IPS DF 6.9 (cell line): ENCODE measurements at regions not wholly inside any gene's neighbourhood (a gene's known extent, or its start where the extent isn't known, plus 50 kb on each side); places are given as distances from the start of the nearest gene placed in this dataset.
A peak's percentile ranks its signal among the peaks of the same experiment; 100 is the strongest.

Experiments
- DNase-seq: peaks from one replicate; pipeline ENCODE4 v3.0.0-alpha.2; 2013; ENCODE audit warnings: low read depth, low spot score
- H3K27ac ChIP-seq: one replicate; pipeline ENCODE4 v1.5.1; 2013; ENCODE audit warnings: low read length, control low read depth
- H3K27me3 ChIP-seq: 2 replicates; pipeline ENCODE4 v1.6.1; 2013; ENCODE audit warnings: mild to moderate bottlenecking, low read length; ENCODE audit not compliant: control insufficient read depth, insufficient read depth
- H3K36me3 ChIP-seq: 2 replicates; pipeline ENCODE4 v1.6.1; 2013; ENCODE audit warnings: low read length; ENCODE audit not compliant: control insufficient read depth, insufficient read depth
- H3K4me1 ChIP-seq: 2 replicates; pipeline ENCODE4 v1.6.1; 2013; ENCODE audit warnings: low read length; ENCODE audit not compliant: control insufficient read depth, insufficient read depth
- H3K4me3 ChIP-seq: 2 replicates; pipeline ENCODE4 v1.5.1; 2013; ENCODE audit warnings: mild to moderate bottlenecking, low read length
- H3K9me3 ChIP-seq: 2 replicates; pipeline ENCODE4 v1.6.1; 2013; ENCODE audit warnings: low read length, inconsistent platforms; ENCODE audit not compliant: control insufficient read depth, insufficient read depth
- WGBS: extraction: QIAGEN DNeasy Blood & Tissue Kit; methylation state at CpG from one replicate; pipeline ENCODE4 v1.1.7; 2013; ENCODE audit warnings: mixed read lengths, missing lambda C conversion rate; ENCODE audit not compliant: insufficient read length, insufficient coverage; 5-methylcytosine and 5-hydroxymethylcytosine counted together

DNA sequence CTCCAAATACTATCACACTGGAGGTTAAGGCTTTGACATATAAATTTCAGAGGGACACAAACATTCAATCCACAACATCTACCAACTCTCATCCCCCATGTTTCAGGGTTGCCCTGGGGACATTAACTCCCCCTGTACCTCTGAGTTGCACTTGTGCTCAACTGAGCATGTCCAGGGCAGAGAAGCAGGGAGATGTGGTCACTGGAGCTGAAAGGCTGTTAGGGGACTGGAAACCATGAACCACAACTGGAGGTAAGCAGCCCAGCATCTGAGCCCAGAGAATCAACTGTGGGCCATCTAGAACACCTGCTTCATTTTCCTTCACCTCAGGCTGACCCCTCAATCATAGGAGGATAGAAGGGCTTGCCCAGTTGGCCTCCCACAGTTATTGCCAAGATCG is 641.1 kb downstream of the MID1IP1 start:
- H3K4me1 ChIP-seq, result 0 out of 2 replicates have a peak, but pooled peaks cover 1% of the 10 kb centered on the region
- DNase-seq, result no peak
- H3K27ac ChIP-seq, result no peak overlapping the region
- H3K27me3 ChIP-seq, result no peaks in the 10 kb centered on the region
- no peak overlapping the region for H3K4me3 ChIP-seq
- no peaks in the 10 kb centered on the region for H3K36me3 ChIP-seq
- no peaks in the 10 kb centered on the region for H3K9me3 ChIP-seq
- no CpG with 5 or more reads among the region's 1 CpG for WGBS

- Histone ChIP-seq H3K4me3 (no peak overlapping the region), H3K4me1 (0 out of 2 replicates have a peak, but pooled peaks cover 1% of the 10 kb centered on the region), H3K9me3 (no peaks in the 10 kb centered on the region), H3K27ac (no peak overlapping the region), H3K27me3 (no peaks in the 10 kb centered on the region), H3K36me3 (no peaks in the 10 kb centered on the region)
- DNase-seq, result no peak
- no CpG with 5 or more reads among the region's 2 CpGs for WGBS
Measured at GRCh38 chrX:39443240-39443639, 642.0 kb downstream of the MID1IP1 start.

DNA sequence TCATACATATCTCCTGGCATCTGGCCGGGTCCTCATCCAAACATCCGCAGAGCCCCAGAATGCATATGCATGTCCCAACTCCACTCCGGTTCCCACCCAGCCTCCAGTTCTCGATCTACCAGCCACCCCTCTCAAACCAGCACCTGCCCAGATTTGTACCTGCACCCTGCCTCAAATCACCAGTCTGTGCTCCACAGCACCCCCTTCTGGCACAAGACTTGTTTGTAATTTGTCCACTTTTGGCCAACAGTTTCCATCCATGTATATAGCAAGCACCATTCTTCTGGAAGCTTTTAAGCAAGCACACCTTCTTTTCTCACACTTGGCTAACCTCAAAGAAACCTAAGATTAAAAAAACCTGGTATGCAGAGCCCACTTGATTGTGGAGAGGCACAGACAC is 644.1 kb downstream of the MID1IP1 start:
- Histone ChIP-seq H3K4me3 (no peak overlapping the region), H3K27ac (no peak overlapping the region), H3K27me3 (no peaks in the 10 kb centered on the region), H3K9me3 (no peaks in the 10 kb centered on the region), H3K4me1 (0 out of 2 replicates have a peak, but pooled peaks cover 1% of the 10 kb centered on the region), H3K36me3 (no peaks in the 10 kb centered on the region)
- no CpG with 5 or more reads among the region's 4 CpGs for WGBS
- DNase-seq, result peak; percentile 5

DNA sequence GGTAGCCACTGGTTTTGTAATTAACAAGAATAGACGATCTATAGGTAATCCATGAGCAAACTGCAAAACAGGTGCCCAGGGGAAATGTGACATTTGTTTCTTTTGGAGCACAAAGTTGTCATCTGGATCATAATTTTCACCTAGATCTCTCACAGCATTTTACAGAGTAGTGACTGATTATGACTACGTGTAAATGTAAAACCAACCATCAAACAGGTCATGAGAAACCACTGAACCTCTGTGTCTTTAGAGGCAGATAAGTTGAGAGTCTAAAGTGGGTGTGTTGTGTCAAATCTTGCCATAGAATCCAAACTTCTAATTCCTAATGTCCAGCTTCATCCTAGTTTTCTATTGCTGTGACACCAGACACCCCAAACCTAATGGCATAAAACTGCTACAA is 648.1 kb downstream of the MID1IP1 start:
- no peak overlapping the region for H3K4me3 ChIP-seq
- H3K9me3 ChIP-seq, result no peaks in the 10 kb centered on the region
- no CpG with 5 or more reads among the region's 2 CpGs for WGBS
- DNase-seq, result no peak
- H3K27me3 ChIP-seq, result no peaks in the 10 kb centered on the region
- no peak overlapping the region for H3K27ac ChIP-seq
- H3K4me1 ChIP-seq, result no peaks in the 10 kb centered on the region
- no peaks in the 10 kb centered on the region for H3K36me3 ChIP-seq

DNA sequence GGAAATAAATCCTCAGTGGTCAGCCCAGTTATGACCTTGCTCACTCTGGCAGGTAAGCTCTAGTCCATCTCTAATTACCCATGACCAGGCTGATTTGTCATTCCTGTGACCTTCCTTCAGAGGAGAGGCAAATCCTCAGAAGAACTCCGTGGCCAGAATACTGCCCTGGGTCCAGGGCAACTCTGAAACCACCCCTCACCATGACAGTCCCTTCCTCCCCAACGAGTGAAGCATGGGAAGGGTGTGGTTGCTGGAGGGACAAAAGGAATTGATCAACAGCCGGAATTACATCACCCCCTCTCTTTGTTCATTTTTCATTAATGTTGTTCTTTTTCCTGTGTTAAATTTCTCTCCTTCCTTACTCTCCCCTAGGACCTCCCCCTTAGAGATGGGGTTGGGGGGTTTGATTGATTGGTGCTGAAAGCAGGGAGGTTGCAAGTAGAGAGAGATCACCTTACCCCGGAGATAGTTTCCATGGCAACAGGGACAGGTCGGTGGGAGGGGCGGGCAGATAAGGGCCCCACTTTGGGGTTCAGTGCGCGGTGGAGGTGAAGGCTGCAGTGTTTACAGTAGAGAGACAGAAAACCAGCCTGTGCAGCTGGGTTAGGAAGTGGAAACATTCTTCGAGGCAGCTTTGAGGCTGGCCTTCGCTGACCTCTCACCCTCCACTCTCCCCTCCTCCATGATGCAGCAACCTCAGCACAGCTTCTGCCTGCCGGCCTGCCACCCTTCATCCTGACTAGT is 647.4 kb downstream of the BCOR start:
- Histone ChIP-seq H3K27me3 (no peaks in the 10 kb centered on the region), H3K36me3 (no peaks in the 10 kb centered on the region), H3K4me1 (no peaks in the 10 kb centered on the region), H3K9me3 (no peaks in the 10 kb centered on the region), H3K27ac (no peak overlapping the region), H3K4me3 (no peak overlapping the region)
- no peak for DNase-seq
- no CpG with 5 or more reads among the region's 11 CpGs for WGBS

GRCh38 chrX:39451046-39451445 is 646.7 kb downstream of the BCOR start:
- H3K9me3 ChIP-seq, result no peaks in the 10 kb centered on the region
- H3K27ac ChIP-seq, result no peak overlapping the region
- H3K36me3 ChIP-seq, result no peaks in the 10 kb centered on the region
- no peaks in the 10 kb centered on the region for H3K27me3 ChIP-seq
- no CpG with 5 or more reads among the region's 7 CpGs for WGBS
- H3K4me1 ChIP-seq, result no peaks in the 10 kb centered on the region
- H3K4me3 ChIP-seq, result no peak overlapping the region
- no peak for DNase-seq

DNA sequence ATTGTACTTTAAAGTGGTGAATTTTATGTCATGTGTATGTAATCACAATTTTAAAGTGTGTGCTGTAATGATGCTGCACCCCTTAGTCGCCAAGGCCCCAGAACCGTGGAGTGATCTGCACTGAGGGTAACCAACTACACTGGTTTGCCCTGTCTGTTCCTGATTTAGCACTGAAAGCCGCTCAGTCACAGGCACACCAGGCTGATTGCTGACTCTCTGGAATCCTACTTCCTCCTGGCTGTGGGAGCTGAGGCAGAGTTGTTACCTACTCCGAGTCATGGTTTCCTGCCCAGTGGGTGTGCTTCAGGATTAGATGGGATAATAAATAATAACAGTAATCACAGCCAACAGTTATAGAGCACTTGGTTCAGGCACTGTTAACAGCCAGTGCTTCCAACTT is 645.4 kb downstream of the BCOR start:
- DNase-seq, result no peak
- H3K9me3 ChIP-seq, result no peaks in the 10 kb centered on the region
- no peaks in the 10 kb centered on the region for H3K27me3 ChIP-seq

GRCh38 chrX:39453889-39454621 is 643.7 kb downstream of the BCOR start:
- Histone ChIP-seq H3K4me3 (no peak overlapping the region), H3K36me3 (no peaks in the 10 kb centered on the region), H3K9me3 (no peaks in the 10 kb centered on the region), H3K27me3 (no peaks in the 10 kb centered on the region), H3K27ac (no peak overlapping the region), H3K4me1 (no peaks in the 10 kb centered on the region)
- DNase-seq, result no peak
- WGBS, result no CpG with 5 or more reads among the region's 5 CpGs

More for the DNA sequence above, 645.4 kb downstream of the BCOR start:
- no peak overlapping the region for H3K27ac ChIP-seq
- no peaks in the 10 kb centered on the region for H3K4me1 ChIP-seq
- H3K36me3 ChIP-seq, result no peaks in the 10 kb centered on the region
- WGBS, result no CpG with 5 or more reads among the region's 4 CpGs
- no peak overlapping the region for H3K4me3 ChIP-seq

- no peaks in the 10 kb centered on the region for H3K9me3 ChIP-seq
- H3K4me1 ChIP-seq, result no peaks in the 10 kb centered on the region
- H3K27ac ChIP-seq, result no peak overlapping the region
- no peak for DNase-seq
- no CpG with 5 or more reads among the region's 3 CpGs for whole genome bisulfite sequencing
- H3K36me3 ChIP-seq, result no peaks in the 10 kb centered on the region
- H3K27me3 ChIP-seq, result no peaks in the 10 kb centered on the region
- H3K4me3 ChIP-seq, result no peak overlapping the region
Measured at GRCh38 chrX:39456894-39457604, 640.7 kb downstream of the BCOR start.

DNA sequence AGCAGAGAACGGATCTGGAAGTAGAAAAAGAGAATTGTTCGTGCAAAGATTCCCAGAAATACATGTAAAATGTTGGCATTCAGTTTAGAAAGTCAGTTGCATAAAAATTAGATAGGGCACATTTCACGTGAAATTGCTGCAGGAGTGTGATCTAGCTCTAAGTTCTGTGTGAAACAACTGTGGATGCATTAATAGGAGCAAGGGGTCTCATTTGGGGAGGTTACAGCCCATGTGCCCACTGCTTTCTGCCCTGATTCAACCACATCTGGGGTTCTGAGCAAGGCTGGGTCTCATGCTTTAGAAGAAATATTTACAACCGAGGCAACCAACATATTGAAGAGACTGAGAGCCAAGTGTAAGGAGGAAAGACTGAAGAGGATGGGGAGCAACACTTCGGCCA is 639.0 kb downstream of the BCOR start:
- Histone ChIP-seq H3K9me3 (no peaks in the 10 kb centered on the region), H3K4me1 (no peaks in the 10 kb centered on the region), H3K27ac (no peak overlapping the region), H3K36me3 (no peaks in the 10 kb centered on the region), H3K27me3 (no peaks in the 10 kb centered on the region), H3K4me3 (no peak overlapping the region)
- no CpG with 5 or more reads among the region's 5 CpGs for WGBS
- no peak for DNase-seq
